Body of pancreas (tissue), 4 donors: ENCODE measurements at regions not wholly inside any gene's neighbourhood (a gene's known extent, or its start where the extent isn't known, plus 50 kb on each side); places are given as distances from the start of the nearest gene placed in this dataset.

Experiments used
- CTCF ChIP-seq, 7 experiments: fragments of 450-650 bp in 4 of 7; fragments of 200-600 bp in 3 of 7; sonication (generic) in 3 of 7; IDR thresholded peaks; one replicate each; pipeline ENCODE4 v1.5.1; 2016 to 2019; ENCODE audit warnings: antibody characterized with exemption in 7 of 7
- POLR2A ChIP-seq, 3 donors: fragments of 450-650 bp; IDR thresholded peaks; one replicate each; pipeline ENCODE4 v1.6.1; 2016; ENCODE audit warnings: antibody characterized with exemption in 3 of 3, mild to moderate bottlenecking in 2 of 3

GRCh38 chr5:54758038-54758437, 227.4 kb downstream of the ESM1 start:
- TF ChIP-seq POLR2A (IDR thresholded peaks at IDR 0.05) = no peak
- TF ChIP-seq CTCF (IDR thresholded peaks at IDR 0.05) = no peak
